ENCODE measurements at regions not wholly inside any gene's neighbourhood (a gene's known extent, or its start where the extent isn't known, plus 50 kb on each side); places are given as distances from the start of the nearest gene placed in this dataset.

DNA sequence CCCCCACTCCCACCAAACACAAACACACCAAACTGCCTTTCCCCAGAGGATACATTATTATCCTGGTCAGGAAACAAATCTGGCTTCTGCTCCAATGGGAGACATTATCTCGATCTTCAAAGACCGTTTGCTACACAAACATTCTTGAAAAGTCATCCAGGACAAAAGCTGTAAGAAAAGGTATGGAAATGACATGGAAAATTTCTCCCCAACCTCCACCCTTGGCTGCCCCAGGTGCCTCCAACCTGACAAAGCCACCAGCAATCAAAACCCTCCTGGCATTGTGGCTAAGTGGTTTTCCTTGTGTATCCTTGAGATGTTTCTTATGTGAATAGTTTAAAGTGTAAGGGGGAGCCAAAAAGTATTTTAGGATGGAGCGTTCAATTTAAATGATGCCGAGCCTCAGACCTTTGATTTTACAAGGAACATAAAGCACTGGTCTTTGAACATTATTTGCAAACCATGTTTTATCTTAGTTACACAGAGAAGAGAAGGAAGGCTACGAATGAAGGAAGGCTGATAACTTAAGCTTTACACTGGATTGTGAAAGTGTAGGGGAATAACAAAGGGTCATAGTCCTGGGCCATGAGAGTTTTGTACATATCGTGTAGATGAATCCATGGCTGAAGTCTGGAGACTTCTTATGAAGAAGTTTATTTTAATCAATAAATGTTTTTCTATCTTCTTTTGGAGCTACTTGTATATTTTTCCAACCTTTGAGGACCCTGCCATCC lies 418.9 kb upstream of the TMTC1 start:
- TF ChIP-seq, protein P1, sequence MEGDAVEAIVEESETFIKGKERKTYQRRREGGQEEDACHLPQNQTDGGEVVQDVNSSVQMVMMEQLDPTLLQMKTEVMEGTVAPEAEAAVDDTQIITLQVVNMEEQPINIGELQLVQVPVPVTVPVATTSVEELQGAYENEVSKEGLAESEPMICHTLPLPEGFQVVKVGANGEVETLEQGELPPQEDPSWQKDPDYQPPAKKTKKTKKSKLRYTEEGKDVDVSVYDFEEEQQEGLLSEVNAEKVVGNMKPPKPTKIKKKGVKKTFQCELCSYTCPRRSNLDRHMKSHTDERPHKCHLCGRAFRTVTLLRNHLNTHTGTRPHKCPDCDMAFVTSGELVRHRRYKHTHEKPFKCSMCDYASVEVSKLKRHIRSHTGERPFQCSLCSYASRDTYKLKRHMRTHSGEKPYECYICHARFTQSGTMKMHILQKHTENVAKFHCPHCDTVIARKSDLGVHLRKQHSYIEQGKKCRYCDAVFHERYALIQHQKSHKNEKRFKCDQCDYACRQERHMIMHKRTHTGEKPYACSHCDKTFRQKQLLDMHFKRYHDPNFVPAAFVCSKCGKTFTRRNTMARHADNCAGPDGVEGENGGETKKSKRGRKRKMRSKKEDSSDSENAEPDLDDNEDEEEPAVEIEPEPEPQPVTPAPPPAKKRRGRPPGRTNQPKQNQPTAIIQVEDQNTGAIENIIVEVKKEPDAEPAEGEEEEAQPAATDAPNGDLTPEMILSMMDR (IDR thresholded peaks at IDR 0.05; ENCODE audit: low read depth, low read length), result no peak
- no peak for TF ChIP-seq EZH2phosphoT487 (IDR thresholded peaks at IDR 0.05; ENCODE audit: low read depth)
- Histone ChIP-seq H2AFZ (ENCODE audit: low read depth, low read length) (no peak overlapping the region), H3K27me3 (ENCODE audit: low read depth, low read length) (no peaks in the 10 kb centered on the region)

DNA sequence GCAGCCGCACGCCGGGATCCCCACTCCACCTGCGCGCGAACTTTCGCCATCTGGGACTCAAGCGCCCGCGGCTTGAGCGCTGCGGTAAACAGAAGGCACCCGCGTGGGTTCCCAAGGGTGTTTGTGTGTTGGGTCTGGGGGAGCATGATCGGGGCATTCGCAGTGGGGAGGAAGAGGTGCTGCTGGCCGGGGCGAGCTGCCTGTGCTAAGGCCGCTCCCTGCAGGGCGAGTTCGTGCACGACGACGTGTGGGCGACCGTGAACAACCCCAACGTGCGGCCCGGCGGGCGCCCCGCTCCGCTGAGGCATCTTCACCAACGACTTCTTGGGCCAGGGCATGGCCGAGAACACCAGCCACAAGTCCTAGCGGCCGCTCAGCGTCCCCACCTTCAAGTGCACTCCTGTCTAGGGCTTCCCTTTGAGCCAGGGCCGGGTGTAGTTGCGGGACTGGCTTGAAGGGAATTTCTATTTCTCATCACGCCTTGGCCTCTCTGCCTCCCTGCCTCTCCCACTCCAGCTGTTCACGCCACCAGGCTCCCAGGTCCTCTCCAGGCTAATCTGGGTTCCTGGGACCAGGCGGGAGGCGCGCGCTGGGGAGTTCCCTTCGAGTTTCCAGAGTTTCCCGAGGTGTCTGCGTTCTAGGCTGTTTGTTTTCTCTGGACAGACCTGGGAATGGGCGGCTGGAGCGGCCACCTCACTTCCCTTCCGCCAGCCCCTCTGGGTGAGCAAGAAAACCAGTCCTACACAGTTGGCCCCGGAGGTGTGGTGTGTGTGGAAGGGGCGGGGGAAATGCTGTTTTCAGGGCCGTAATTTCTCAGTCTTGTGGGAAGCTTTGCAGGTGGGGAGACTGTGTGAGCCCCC lies 417.8 kb upstream of the TMTC1 start:
- H3K4me1 ChIP-seq (ENCODE audit: low read length), result no peaks in the 10 kb centered on the region
- no peak overlapping the region for H3K4me3 ChIP-seq (ENCODE audit: low read length)
- H3K27me3 ChIP-seq (ENCODE audit: low read depth, low read length), result no peaks in the 10 kb centered on the region
- H2AFZ ChIP-seq (ENCODE audit: low read depth, low read length), result no peak overlapping the region
- H3K9ac ChIP-seq (ENCODE audit: low read length), result no peak overlapping the region
- TF ChIP-seq, protein P1 (IDR thresholded peaks at IDR 0.05; ENCODE audit: low read depth, low read length), result no peak
- TF ChIP-seq EZH2phosphoT487 (IDR thresholded peaks at IDR 0.05; ENCODE audit: low read depth), result no peak
- H3K27ac ChIP-seq (ENCODE audit: low read length), result no peak overlapping the region
- no peaks in the 10 kb centered on the region for H3K36me3 ChIP-seq (replicated peaks; ENCODE audit: low read depth, low read length)
- no peaks in the 10 kb centered on the region for H4K20me1 ChIP-seq (ENCODE audit: insufficient read depth, low read length)
- no peaks in the 10 kb centered on the region for H3K9me3 ChIP-seq (ENCODE audit: insufficient read depth, low read length)
- H3K4me2 ChIP-seq (ENCODE audit: low read length), result no peak overlapping the region
- no peaks in the 10 kb centered on the region for H3K79me2 ChIP-seq (ENCODE audit: low read length)

More for the DNA sequence above, 418.9 kb upstream of the TMTC1 start:
- no peaks in the 10 kb centered on the region for H4K20me1 ChIP-seq (ENCODE audit: insufficient read depth, low read length)
- H3K4me1 ChIP-seq (ENCODE audit: low read length), result no peaks in the 10 kb centered on the region
- no peak overlapping the region for H3K27ac ChIP-seq (ENCODE audit: low read length)
- H3K4me2 ChIP-seq (ENCODE audit: low read length), result no peak overlapping the region
- H3K79me2 ChIP-seq (ENCODE audit: low read length), result no peaks in the 10 kb centered on the region
- no peak overlapping the region for H3K9ac ChIP-seq (ENCODE audit: low read length)
- H3K9me3 ChIP-seq (ENCODE audit: insufficient read depth, low read length), result no peaks in the 10 kb centered on the region
- H3K36me3 ChIP-seq (replicated peaks; ENCODE audit: low read depth, low read length), result no peaks in the 10 kb centered on the region
- no peak overlapping the region for H3K4me3 ChIP-seq (ENCODE audit: low read length)

DNA sequence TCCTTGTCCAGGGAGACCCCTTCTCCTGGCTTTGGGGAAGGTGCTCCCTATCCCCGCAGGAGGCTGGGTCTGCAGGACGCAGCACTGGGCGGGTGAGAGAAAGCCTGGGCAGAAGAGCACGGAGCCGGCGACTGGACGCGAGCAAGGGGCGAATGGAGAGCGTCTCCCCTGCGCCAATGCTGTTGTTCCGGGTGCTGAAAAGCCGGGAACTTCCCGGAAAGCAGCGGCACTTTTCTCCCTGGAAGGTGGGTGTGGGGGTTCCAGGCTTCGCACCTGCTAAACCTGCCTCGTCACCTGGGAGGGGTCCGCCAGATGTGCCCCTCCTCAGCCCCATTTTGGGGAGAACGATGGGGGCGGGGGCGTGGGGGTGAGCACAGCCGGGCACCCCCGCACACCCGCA lies 417.1 kb upstream of the TMTC1 start:
- H3K4me1 ChIP-seq (ENCODE audit: low read length), result no peaks in the 10 kb centered on the region
- H3K4me3 ChIP-seq (ENCODE audit: low read length), result no peak overlapping the region
- no peak overlapping the region for H3K27ac ChIP-seq (ENCODE audit: low read length)
- no peaks in the 10 kb centered on the region for H3K27me3 ChIP-seq (ENCODE audit: low read depth, low read length)
- H3K9ac ChIP-seq (ENCODE audit: low read length), result no peak overlapping the region
- H4K20me1 ChIP-seq (ENCODE audit: insufficient read depth, low read length), result no peaks in the 10 kb centered on the region
- H3K9me3 ChIP-seq (ENCODE audit: insufficient read depth, low read length), result no peaks in the 10 kb centered on the region
- no peaks in the 10 kb centered on the region for H3K36me3 ChIP-seq (replicated peaks; ENCODE audit: low read depth, low read length)
- no peak for TF ChIP-seq EZH2phosphoT487 (IDR thresholded peaks at IDR 0.05; ENCODE audit: low read depth)
- TF ChIP-seq, protein P1 (IDR thresholded peaks at IDR 0.05; ENCODE audit: low read depth, low read length), result no peak
- H3K79me2 ChIP-seq (ENCODE audit: low read length), result no peaks in the 10 kb centered on the region
- H2AFZ ChIP-seq (ENCODE audit: low read depth, low read length), result no peak overlapping the region
- no peak overlapping the region for H3K4me2 ChIP-seq (ENCODE audit: low read length)

DNA sequence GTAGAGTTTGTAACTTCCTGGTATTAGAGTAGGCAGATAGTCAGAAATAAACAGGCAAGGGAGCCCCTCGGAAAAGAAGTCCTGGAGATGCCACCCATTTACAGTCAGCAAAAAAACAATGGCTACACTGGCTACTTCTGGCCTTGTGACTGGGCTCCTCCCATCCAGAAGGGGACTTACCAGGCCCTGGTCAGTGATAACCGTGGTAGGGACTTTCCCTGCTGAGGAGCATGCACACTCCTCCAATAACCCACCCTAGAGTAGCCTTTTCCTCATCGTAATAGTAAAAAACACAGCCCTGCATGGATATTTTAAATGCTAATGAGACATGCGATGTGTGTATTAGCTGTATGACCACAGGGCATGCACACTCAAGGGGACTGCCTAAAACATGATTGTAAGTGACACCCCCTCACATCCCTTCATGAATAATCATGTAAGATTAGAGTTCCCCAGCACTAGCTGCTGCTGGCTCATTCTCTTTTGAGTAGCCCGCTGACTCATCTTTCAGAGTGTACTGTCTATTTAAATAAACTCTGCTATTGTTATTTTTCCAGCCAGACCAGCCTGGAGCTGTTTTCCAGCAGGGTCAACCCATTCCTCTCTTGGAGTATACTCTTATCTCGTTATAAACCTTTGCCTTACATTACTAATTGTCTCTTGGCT lies 413.8 kb upstream of the TMTC1 start:
- H3K4me2 ChIP-seq (ENCODE audit: low read length), result no peak overlapping the region
- H3K79me2 ChIP-seq (ENCODE audit: low read length), result no peaks in the 10 kb centered on the region
- no peak for TF ChIP-seq EZH2phosphoT487 (IDR thresholded peaks at IDR 0.05; ENCODE audit: low read depth)
- TF ChIP-seq, protein P1 (IDR thresholded peaks at IDR 0.05; ENCODE audit: low read depth, low read length), result no peak
- H3K36me3 ChIP-seq (replicated peaks; ENCODE audit: low read depth, low read length), result no peaks in the 10 kb centered on the region
- no peak overlapping the region for H3K4me3 ChIP-seq (ENCODE audit: low read length)
- H3K27me3 ChIP-seq (ENCODE audit: low read depth, low read length), result no peaks in the 10 kb centered on the region
- H3K9ac ChIP-seq (ENCODE audit: low read length), result no peak overlapping the region
- H2AFZ ChIP-seq (ENCODE audit: low read depth, low read length), result no peak overlapping the region
- H3K4me1 ChIP-seq (ENCODE audit: low read length), result no peaks in the 10 kb centered on the region
- H3K27ac ChIP-seq (ENCODE audit: low read length), result no peak overlapping the region
- no peaks in the 10 kb centered on the region for H3K9me3 ChIP-seq (ENCODE audit: insufficient read depth, low read length)
- H4K20me1 ChIP-seq (ENCODE audit: insufficient read depth, low read length), result no peaks in the 10 kb centered on the region

Data from OCI-LY3 (cell line).